T47D (cell line): ENCODE measurements at regions not wholly inside any gene's neighbourhood (a gene's known extent, or its start where the extent isn't known, plus 50 kb on each side); places are given as distances from the start of the nearest gene placed in this dataset.

Source experiments
- DNase-seq, 2 experiments: peaks; one replicate each; pipeline versions ENCODE4 v3.0.0 to v3.0.0-alpha.2; 2011 to 2012; ENCODE audit warnings: low read depth in 1 of 2, low spot score in 1 of 2
- JUND ChIP-seq: IDR thresholded peaks from 2 replicates; pipeline ENCODE4 v1.6.1; 2012; ENCODE audit warnings: low read depth
- in situ Hi-C: cut with HindIII; loops from 2 replicates; pipeline ENCODE4 v1.10.0; 2016; ENCODE audit warnings: low sequenced_read_pairs, low pct_unique_long_range_greater_than_20kb

DNA sequence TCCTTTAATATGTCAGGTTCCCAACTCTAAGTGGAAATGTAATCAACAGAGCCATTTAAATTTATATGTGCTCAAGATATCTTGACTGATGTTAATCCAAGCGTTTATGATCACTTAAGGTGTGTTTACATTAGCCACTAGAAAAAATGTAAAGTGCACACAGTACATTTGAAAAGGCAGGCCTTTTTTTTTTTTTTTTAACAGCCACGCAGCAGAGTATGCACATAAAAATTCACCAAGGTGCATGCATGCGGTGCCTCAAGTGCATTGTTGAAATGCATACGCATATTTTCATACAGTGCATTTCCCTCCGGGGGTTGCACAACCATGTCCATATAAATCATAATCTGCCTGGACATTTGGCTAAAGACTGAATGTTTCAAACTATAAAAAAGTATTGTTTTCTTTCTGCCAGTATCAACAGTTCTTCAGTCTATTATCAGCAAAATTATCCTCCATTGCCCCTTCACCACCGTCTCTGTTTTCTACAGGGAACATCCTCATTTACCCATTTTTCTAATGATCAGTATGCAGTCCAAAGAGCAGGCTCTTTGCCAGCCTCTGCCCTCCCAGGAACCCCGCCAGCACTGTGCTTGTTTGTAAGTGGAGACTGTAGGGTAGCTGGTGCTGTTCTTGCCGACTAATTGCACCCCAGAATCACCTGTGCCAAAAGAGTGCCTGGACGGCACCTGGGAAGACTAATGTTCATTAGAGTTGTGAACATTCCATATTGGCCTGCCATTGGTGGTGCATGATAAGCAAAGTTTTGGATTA, 611.2 kb upstream of the CFAP20DC start:
- peak in 1 of 2 experiments; percentile 74 for DNase-seq
- TF ChIP-seq JUND, result peak; percentile 23; the same call in 1 of the 2 replicates
- in situ Hi-C loops, result no loop called here

DNA sequence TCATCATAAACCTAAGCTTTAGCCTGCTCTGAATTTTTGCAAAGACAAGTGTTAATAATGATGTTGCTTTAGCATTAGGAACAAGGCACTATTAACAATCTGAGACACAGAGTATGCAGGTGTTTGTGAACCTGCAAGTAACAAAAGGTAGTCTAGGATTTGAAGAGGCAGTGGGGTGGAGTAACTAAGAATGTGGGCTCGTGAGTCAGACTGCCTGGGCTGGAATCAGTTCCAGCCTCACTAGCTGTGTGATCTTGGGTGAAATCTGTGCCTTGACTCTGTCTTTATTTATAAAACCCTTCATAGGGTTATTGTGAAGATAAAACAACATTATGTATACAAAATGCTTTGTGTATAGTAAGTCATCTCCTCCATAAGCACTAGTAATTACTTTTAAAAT, 610.6 kb upstream of the CFAP20DC start:
- peak; percentile 8 to 78 for DNase-seq
- no peak for TF ChIP-seq JUND
- in situ Hi-C loops, result no loop called here

DNA sequence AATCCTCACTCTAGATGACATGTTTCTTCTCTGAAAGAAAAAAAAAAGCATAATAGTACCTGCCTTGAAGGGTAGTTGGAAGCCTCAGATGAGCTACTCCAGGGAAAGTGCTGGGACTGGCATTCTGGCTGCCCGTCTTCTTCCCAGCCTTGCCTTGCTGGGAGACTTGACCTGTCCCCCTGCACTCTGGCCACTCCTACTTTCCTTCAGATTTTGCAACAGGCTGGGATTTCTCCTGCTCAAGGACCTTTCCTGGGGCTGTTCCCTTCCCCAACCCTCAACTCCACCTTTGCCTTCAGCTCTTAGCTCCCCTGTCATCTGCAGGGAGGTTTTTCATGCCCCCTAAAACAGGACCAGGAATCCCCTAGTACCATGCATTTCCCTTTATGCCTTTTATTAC, 609.9 kb upstream of the CFAP20DC start:
- TF ChIP-seq JUND, result no peak
- DNase-seq, result peak in 1 of 2 experiments; percentile 57

DNA sequence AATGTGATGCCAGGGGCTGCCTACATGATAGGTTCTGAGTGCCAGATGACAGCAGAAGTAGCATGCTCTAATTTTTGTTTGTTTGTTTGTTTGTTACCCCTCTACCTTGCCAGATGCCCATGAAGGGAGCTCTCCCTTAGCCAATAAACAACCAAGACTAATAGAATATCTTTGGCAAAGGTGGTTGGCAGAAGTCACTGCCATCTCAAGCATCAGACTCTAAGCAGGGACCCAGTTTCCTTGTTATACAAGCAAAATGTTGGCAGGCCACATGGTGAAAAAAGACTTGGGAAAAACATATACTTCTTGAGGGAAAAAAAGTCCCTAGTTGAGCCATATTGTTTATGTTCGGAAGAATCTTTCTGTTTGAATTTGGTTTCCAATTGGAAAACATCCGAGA, 609.0 kb upstream of the CFAP20DC start:
- in situ Hi-C loops, result no loop called here
- TF ChIP-seq JUND, result no peak
- DNase-seq, result no peak

More for the DNA sequence above, 609.9 kb upstream of the CFAP20DC start:
- in situ Hi-C loops, result no loop called here

DNA sequence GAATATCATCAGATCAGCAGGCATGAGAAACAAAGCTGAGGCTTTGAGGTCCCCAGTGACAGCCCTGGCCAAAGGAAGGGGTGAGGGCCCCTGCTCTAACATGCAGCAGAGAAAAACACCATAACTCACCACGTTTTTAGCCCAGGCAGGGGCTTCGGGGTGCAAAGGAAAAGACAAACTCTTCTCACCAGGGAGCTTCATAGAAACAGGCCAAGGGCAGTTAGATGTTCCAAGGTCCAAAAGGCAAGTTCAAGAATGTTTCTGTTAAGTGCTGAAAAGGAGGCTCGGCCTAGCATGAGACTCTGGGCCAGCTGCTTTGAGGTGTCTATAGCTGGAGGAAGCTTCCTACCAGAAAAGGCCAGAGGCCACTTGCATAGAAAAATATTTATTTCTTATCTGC, 608.4 kb upstream of the CFAP20DC start:
- no peak for TF ChIP-seq JUND
- in situ Hi-C loops, result no loop called here
- DNase-seq, result no peak

DNA sequence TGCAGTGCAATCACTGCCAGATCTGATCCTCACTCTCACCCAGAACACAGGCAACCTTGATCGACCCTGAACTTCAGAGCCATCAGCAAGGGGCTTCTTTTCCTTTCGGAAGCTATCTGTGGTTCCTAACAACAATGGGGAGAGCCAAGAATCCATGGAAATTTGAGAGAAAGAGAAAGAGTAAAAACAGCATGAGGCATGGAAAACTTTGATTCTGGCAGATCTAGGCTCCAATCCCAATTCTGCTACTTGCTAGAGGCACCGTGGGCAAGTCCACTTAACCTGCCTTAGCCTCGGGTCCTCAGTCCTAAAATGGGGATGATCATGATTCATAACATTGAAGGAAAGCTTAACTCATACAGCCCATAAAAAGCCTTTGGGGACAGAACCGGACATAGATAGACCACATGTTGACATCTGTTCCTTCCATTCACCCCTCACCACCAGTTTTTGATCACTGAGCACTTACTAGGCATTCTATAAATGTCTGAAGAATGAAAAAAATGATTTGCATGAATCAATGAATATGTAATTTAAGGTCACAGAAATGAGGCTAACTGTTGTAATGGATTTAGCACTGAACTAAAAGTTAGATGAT, 605.7 kb upstream of the CFAP20DC start:
- no peak for TF ChIP-seq JUND
- in situ Hi-C loops, result no loop called here

DNA sequence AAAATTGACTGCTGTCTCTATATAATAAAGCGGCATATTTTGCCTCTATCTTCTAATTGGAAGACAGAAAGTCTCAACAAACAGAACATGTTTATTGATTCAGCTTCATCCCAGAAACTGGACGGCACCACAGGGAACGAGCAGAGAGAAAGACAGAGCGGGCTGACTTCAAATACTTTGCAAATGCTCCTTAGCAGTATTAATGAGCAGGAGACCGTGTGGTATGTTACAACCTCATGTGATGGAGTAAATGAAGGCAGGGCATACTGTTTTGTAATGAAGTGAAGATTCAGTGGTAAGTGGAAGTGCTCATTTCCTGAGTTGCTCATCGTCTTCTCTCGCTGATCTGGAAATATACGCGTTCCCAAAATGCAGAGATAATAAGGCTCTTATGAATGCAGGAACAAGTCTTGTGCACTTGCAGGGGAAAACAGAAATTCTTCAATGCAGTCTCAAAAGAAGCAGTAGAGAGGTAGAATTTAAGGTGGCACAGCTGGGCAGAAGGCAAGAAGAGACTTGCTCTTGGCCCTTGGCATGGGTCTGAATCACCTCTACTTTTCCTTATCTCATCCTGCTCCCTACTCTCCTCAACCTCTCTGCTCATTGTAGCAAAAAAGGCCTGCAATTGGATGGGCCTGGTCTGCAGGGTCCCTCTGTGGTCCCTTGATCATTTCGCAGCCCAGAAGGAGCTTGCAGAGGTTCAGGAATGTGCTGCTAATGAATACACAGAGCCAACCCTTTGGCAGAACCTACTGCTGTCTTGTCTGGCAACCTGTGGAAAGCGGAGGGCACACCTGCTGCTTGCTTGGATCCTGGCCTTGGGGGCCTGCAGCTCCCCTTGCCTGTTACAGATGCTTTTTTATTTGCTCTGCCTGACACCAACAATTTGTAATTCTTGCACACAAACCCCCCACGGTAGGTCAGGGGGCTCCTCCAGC, 604.9 kb upstream of the CFAP20DC start:
- in situ Hi-C loops, result no loop called here
- no peak for TF ChIP-seq JUND
- no peak for DNase-seq

More for the DNA sequence above, 605.7 kb upstream of the CFAP20DC start:
- no peak for DNase-seq

DNA sequence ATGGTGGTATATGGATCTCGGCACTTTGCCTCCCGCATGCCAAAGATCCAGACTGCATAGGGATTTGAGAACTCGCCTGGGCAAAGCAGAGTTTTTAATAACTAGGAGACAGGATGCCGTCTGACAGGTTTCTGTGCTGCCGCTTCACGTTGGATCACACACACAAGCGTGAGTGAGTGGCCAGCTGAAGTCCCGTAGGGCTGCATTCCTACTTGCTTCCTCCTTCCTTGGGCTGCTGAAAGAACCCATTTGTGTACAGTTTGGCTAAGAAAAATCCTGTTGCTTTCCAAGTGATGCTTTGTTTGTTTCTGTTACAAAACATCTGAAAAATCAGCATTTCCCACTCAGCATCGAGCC, 604.3 kb upstream of the CFAP20DC start:
- no peak for TF ChIP-seq JUND
- in situ Hi-C loops, result no loop called here
- peak; percentile 23 to 94 for DNase-seq

DNA sequence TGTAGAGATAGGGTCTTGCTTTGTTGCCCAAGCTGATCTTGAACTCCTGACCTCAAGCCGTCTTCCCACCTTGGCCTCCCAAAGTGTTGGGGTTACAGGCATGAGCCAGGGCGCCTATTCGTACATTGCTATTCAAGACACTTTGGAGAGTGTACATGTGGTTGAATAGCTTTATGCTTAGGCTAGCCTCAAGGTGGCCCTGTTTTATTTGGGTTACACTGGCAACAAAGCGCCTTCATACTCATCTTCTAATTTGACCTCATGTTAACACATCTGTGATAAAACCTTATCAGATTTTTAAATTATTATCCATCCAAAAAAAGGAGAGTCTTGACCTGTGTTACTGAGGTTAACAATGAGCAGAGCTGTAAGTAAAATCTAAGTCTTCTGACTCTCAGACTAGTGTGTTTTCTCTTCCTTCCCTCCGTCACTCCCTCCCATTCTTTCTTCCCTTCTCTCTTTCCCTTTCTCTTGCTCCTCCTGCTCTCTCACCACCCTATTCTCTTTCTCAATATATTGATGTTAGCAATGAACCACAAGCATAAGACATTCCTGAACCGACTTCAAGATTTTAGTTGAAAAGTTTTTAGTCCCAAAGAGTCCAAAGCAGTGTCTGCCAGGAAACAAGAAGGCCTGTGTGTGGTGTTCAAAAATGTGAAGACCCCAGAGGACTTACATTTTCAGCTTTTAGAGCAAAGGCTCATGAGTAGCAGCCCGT, 603.7 kb upstream of the CFAP20DC start:
- DNase-seq, result peak in 1 of 2 experiments; percentile 37
- TF ChIP-seq JUND, result no peak
- in situ Hi-C loops, result no loop called here

DNA sequence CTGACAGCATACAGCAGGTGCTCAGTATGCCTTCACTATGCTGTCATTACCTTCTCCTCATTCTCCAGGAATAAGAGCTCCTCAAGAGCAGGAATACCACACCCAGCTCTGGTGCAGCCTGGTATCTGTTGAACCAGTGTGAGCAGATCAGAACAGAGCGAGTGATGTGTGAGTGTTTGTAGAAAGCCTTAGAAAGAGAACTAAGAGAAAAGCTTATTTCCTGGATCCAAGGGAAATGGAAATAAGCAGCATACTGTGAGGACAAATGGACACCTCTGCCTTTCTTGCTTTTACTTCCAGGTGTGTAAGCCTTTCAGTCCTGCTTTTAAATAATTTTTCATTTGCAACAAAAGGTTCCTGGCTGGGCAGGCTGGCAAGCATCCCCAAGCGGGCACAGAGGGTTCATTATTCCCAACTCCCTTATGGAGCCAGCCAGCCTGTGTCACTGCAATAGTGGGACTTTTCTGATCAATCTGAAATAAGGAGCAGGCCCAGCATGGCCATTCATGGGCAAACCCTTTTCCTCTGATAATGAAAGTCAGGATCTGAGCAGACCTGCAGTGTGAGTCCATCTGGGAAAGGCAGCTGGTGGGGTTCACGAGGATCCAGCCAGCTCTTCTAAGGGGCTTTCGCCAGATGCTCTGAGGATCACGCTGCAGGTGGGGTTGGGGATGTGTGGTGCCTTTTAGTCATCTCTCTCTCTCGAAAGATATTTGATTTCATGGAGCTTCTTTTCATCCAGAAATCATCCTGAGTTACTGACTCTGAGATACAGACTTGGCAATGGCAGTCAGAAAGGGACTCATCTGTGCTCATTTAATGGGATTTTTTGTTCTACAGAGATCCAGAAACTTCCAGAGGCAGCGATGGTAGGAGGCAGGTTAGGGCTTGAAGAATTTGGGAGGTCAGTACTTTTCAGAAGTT, 594.9 kb upstream of the CFAP20DC start:
- no peak for DNase-seq
- TF ChIP-seq JUND, result no peak
- in situ Hi-C loops, result no loop called here

DNA sequence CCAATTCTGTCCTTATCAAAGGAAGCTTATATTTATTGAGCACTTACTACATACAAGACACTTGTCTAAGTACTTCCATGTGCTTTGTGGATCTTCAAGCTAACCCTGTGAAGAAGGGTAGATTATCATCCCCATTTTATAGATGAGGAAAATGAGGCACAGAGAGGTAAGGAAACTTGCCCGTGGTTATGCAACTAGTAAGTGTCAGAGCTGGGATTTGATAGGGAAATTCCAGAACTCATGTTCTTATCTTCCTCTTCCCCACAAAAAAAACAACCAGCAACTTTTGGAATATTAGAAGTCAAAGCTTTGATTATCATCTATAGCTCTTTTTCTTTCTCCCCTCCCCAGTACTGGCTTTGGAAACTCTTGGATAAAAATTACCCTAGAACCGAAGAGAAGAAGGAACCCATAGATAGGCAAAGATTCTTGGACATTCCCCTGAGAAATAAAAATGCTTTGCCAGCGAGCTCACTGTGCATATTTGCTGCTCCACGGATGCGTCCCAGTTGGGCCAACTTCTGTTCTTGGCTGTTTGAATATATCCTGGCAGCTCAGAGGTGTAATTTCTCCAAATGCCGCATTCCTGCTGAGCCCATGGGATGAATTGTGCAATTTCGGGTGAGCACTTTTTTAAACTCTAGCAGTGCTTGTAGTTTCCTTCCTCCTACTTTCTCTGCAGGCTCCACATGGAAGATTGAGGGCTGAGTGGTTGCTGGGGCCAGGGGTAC, 591.5 kb upstream of the CFAP20DC start:
- TF ChIP-seq JUND, result no peak
- in situ Hi-C loops, result no loop called here
- DNase-seq, result no peak
